ENCODE measurements at regions not wholly inside any gene's neighbourhood (a gene's known extent, or its start where the extent isn't known, plus 50 kb on each side); places are given as distances from the start of the nearest gene placed in this dataset.
"Not testable (repeated sequence)": the region's sequence is repeated elsewhere in the genome, so short reads cannot be mapped to it uniquely, and the experiment has no call there.

DNA sequence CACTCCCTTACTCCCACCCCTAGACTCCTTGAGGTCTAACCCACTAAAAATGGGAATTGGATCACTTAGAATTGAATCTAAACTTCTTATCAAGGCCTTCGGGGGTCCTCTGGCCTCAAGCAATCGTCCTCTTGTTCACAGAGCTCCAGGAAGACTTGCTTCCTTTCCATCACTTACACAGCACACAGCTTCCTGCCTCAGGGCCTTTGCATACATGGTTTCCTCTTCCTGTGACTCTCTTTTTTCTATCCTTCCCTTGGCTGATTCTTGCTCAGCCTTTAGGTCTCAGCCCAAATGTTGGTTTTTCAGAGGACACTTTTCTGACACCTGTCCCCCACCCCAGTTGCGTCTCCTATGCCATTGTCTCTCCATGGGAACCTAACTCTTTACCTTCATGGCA, 50.0 kb upstream of the ALDH1B1 start:
- no peak for DNase-seq

DNA sequence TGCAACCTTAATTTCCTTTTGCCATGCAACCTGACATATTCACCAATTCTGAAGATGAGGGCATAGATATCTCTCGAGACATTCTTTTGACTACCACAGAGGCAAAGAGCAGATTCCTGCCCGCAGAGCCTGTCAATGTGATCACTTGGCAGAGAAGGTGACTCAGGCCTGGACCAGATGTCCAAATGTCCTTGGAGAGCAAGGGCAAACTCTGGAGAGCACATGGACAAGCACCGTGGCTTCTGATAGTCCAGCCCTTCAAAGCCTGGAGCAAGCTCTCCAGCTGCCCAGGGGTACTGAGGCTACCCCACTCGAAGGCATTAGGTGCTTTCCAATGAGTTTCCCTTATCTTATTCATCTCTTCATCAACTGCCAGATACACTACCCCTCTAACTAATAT, 50.4 kb upstream of the ALDH1B1 start:
- no peak for DNase-seq

DNA sequence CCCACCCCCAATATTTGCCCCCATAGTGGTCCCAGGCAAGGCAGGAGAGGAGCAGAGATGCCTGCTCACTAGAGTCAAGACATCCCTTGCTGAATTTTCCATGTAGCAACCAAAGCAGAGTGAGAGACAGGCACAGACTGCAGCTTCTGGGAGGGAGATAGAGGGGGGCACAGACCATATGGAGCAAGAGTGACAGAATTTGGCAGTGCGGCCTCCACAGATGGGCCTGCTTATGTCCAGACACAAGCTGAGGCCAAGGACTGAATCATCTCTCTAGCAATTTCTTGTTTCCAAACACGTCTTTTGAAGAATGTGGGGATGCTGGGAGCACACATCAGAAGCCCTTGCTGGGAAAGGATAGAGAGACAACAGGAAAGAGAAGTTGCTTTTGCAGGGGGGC, 53.0 kb upstream of the ALDH1B1 start:
- no peak for DNase-seq

DNA sequence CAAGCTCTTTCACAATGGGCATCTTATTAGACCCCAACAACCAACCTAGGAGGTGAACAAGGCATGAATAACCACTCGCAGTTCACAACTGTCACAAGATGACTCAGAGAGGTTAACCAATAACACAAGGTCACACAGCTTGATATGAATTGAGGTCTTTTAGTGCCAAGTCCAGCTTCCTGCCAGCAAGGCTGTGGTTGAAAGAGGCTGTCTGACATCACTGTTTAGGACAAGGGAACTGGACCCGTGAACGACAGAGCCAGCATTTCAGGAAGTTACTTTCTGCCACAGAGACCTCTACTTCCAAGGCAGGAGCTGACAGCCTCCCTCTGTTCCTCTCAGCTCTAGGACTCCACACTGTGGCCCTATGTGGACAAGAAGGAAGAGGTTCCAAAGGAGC, 53.4 kb upstream of the ALDH1B1 start:
- no peak for DNase-seq

DNA sequence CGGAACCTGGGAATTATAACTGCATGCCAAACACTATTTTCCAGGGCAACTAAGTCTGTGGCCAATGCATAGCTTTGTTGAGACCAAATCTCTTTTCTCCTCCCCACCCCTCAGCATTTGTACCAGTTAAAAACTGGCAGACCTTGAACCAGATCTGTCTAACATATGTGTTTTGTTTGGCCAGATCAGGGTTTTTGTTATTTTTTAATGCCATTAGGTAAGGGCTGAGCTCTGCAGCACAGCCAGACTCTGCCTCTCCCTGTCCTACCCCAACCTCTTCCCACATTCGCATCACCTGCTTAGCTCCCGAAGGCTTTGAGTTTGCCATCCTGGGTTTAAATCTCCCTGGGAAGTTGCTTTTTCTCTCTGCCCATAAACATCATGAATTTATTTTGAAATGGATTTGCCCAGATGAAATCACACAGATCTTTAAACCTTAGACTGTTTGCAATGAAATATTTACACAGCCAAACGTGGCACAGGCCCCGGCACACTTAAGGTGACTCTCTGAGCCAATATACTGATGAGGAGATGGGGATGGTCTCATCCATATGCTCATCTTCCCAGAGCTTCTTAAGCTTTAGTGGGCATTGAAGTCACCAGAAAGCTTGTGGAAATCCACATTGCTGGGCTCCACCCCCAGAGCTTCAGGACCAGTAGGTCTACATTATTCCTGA, 54.0 kb upstream of the ALDH1B1 start:
- DNase-seq = no peak

DNA sequence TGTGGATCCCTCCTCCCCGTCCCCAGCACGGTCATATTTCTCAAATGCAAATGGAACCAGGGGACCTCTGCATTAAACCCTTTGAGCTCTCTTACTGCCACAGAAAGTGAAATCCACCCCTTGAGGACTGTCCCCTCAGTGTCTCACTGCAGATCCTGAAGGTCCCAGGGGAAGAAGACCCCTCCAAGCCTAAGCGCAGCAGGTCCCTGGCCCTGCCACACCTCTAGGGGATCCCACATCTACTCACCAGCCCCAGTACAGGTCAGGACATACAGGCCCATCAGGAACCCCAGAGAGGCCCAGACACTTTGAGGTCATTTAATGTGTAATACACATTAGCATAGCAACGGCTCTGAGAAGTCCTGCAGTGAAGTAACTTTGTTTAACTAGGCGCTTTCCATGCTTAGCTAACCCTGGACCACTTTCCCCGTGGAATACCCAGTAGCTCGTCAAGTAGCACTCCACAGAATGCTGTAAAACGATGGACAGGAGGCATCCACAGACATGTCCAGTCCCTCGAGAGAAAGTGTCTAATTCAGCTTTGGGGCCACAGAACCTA, 54.7 kb upstream of the ALDH1B1 start:
- DNase-seq = no peak

DNA sequence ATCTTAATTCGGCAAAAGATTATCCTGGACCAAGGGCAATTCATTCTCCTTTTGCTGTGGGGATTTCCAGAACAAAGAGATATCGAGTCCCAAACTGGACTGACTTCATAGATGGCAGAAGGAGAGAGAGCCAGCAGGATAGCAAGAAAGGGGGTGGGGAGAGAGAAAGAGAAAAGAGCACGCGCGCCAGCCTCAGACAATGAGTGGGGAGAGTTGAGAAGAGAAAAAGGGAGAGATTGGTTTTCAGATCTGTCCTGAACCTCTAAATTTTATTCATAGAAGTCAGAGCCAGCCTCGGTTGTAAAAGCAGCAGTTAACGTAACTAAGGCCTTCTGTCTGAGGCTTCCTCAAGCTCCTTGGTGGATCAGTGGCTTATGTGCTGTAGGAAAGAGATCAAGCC, 55.3 kb upstream of the ALDH1B1 start:
- no peak for DNase-seq

DNA sequence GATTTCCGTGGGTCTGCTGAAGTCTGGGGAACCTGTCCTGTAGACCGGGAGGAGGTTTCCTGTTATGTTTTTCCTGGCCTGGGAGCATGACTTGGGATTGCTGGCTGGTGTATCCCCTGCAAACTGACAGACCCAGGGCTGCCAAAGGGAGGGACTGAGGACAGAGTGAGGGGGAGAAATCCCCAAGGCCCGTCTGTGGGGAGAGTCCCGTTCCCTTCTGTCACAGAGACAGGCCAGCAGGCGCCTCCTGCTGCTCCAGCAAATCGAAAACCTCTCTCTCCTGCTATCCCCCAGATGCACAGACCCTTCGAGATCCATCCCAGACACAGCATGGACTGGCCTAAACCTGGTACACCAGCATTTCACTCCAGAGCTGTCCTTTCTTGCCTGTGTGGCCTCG, 56.2 kb upstream of the ALDH1B1 start:
- DNase-seq = no peak

DNA sequence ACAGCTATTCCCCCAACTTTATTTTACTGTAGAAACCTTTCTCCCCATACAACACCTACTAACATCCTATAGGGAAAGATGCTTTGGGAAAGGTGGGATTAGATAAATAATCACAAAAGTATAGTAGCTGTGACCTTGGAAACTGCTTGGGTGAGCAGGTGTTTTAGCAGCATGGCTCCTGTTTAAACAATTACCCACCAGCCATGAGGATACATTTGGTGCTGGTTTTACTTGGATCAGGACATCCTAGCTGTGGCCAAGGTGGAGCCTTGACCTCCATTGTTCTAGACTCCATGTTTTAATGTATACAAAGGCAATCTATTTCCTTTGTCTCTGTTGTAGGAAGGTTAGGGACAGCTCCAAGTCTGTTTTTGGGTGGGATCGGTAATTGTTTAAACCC, 56.8 kb upstream of the ALDH1B1 start:
- DNase-seq = no peak

DNA sequence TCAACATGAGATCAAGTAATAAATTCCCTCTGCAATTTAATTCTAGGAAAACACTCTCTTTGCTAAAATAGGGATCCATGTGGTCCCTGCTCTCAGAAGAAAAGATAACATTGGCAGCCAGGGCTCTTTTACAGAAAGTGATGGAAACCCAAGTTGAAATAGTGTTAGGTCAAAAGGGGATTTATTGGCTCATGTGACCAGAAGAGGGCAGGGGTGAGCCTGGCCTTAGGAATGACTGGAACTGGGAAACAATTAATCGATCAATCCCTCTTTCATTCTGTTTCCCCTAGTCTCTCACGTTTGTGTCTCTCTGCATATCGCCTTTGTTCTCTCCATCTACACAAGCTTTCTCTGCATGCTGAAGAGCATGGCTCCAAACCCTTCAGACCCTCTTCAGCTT, 58.3 kb upstream of the ALDH1B1 start:
- no peak for DNase-seq

DNA sequence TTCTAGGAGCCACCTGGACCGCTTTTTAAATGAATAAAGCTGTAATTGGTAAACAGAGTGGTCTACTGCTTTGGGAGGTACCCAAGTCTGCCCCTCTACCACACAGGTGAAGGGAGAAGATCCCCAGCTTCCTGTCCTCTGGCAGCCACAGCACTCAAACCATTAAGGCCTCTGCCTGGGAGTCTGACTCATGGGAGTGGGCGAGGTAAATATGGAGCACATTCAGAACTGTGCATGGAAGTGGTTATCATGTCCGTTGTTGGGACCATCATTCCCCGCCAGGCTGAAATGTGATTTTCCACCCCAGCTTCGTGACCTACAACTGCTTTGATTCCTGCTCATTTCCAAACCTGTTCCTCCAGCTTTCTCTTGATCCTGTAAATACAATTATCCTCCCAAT, 59.5 kb upstream of the ALDH1B1 start:
- no peak for DNase-seq

DNA sequence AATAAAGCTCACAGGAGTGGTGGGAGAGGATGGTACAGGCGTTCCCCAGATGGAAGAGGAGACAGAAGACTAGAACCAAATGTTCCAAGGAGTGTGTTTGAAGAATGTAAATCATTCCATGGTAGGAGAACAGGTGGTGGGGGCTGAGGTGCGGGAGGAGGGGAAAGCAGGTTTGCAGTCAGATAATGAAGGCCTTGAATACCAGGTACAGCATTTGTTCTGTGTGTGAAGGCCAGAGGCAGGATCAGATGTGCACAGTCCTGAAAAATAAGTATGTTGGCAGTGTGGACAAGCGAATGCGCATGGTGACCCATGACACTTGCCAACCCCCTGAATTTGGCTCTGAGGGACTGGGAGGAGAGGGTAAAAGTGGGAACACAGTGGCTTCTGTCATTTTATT, 59.9 kb upstream of the ALDH1B1 start:
- DNase-seq = no peak

DNA sequence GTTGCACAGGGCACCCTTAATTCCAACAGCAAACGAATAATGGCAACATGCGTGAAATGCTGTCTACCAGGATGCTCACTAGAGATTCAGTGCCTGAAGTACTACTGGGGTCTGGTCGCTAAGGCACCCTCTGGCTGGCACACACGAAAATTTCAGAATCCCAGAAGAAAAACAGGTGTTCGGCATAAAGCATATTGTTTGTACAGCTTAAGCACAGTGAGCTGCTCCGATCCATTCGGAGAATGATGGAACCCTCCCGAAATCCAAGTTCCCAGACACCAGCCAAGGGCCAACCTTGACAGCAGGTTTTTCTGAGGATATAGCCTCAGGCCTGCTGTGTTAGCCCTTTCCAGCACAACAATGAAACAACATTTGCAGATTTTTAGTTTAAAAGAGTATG, 61.4 kb upstream of the ALDH1B1 start:
- DNase-seq = no peak

DNA sequence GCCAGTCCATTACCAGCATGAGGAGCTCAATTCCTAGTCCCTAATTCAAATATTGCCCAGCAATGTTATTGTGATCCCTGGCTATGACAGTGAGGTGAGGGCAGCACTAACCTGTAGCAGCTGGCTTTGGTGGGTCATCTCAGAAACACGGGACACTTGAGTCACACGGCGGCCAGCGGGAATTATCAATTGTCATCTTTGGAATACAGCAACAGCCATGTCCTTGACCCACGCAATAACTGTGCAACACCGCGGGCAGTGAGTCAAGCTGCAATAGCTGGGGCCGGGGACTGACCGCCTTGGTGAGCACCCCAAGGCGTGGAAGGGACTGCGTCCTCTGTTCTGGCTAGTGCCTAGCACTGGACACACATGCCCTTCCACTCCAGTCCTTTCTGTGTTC, 62.5 kb upstream of the ALDH1B1 start:
- no peak for DNase-seq

DNA sequence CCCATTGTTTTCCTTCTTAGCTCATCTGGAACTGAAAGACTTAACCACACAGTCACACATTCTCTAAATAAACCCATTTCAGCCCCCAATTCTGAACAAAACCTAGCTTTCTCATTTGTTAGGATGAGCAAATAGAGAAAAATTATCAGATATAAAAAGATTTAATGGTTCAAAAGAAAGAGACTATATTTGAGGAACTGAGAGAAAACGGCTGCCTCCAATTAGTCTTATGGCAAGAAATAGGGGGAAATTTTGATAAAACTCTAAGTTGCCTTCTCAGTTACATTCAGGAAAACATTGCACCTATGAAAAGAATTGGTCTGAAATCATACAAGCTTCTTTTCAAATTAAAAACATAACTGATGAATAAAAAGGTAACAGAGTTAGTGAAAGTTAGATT, 63.7 kb upstream of the ALDH1B1 start:
- DNase-seq = no peak

DNA sequence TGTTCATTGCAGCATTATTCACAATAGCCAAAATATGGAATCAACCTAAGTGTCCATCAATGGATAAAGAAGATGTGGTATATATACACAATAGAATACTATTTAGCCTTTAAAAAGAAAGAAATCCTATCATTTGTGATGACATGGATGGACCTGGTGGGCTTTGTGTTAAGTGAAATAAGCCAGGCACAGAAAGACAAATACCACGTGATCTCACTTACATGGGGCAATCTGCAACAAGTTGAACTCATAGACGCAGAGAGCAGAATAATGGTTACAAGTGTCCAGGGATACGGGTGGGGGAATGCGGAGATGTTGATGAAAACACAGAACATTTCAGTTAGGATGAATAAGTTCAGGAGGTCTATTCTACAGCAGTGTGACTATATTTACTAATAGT, 66.4 kb upstream of the ALDH1B1 start:
- DNase-seq = no peak

DNA sequence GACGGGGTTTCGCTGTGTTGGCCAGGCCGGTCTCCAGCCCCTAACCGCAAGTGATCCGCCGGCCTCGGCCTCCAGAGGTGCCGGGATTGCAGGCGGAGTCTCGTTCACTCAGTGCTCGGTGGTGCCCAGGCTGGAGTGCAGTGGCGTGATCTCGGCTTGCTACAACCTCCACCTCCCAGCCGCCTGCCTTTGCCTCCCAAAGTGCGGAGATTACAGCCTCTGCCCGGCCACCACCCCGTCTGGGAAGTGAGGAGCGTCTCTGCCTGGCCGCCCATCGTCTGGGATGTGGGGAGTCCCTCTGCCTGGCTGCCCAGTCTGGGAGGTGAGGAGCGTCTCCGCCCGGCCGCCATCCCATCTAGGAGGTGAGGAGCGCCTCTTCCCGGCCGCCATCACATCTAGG, 68.3 kb upstream of the ALDH1B1 start:
- DNase-seq = not testable (repeated sequence)

DNA sequence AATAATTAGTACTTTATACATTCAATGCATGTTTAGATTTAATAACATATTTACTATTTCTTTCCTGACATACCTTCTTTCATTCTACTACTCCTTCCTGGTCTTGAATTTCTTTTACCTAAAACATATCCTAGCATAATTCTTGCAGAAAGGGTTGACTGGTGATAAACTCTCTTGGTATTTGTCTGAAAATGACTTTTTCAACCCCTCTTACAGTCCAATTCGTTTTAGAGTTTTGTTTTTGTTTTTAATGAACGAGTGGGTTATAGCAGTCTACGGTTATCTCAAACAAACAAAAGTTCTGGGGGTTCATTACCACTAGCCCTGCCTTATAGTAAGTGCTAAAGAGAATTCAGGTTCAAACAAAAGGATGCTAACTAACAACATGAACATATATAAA, 69.6 kb upstream of the ALDH1B1 start:
- no peak for DNase-seq

DNA sequence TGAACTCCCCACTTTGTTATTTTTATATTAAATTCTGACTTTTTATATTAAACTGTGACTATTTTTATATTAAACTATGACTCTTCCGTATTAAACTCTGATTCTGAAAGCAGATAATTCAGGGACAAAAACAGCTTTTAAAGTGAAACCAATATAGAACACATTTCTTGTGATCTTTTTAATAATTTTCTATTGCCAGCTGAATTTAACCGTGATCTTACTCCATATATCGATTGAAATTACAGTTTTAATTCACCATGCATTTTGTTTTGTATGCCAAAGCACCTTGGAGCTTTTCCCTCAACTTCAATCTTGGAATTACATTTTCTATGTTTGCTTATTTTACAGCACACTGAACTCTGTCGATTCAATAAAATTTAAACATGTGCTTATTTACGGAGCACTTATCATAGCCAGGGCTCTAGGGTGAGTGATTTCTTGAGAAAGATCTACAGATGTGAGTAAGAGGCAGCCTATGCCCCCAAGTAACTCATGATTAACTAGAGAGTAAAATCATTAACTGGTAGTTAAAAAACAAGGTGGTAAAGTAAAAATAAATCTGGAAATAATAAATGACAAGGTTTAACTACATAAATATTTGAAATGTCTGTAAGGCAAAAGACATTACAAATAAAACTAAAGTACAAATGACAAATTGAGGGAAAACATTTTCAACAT, 72.9 kb upstream of the ALDH1B1 start:
- no peak for DNase-seq

DNA sequence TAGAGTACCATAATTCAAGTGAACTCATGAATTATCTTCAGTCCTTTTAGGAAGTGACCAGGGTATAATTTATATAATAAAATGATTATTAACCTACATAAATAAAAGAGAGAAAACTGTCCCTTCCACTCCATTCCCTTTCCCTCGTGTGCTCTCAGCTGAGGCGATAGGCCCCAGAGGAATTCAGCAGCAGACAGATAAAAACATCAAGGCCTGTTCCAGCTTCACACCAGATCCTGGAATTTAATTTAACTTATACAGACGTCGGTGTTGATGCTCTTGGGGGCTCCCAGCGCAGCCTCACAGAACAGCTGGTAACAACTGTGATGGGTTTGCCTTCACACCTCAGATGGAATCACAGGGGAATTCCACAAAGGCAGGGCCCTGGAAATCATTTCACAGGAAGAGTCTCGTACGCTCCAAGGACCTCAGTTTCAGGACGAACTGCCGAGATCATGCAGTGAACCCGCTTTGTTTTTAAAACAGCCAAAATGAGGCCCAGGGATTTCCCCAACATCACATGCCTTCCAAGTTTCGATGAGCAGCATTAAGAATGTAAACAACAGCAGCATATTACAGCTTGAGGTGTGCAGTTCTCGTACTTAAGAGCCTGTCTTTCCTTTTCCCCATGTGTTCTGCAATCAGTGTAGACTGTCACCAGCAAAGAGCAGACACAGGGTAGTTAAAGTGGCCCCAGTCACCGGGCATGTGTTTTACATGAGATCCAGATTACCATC, 73.6 kb upstream of the ALDH1B1 start:
- DNase-seq = no peak

DNA sequence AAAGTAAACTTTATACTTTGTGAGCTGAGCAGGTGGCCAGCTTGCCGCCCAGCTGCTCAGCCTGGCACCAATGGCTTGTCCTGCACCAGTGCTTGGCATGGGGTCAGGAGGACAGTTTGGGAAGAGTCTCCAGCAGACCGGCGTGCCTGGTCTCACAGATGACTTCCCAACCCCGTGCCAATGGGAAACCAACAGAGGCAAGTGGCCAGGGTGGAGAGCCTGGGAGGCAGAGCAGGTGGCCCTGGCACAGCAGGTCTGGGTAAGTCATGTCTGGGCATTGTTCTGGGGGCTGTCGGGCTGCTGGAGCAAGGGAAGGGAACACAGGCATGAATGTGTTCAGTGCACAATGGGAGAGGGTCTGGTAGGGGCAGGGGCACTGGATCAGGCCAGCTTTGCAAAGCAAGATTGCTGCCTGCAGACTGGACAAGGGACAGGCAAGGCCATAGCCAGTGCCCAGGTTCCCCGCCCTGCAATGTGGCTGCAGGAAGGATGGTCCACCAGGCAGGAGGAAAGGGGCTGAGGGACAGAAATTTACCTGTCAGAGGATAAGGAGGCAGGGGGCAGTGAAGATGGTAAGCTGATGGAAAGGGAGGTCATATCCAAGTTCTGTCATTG, 76.2 kb upstream of the ALDH1B1 start:
- no peak for DNase-seq

DNA sequence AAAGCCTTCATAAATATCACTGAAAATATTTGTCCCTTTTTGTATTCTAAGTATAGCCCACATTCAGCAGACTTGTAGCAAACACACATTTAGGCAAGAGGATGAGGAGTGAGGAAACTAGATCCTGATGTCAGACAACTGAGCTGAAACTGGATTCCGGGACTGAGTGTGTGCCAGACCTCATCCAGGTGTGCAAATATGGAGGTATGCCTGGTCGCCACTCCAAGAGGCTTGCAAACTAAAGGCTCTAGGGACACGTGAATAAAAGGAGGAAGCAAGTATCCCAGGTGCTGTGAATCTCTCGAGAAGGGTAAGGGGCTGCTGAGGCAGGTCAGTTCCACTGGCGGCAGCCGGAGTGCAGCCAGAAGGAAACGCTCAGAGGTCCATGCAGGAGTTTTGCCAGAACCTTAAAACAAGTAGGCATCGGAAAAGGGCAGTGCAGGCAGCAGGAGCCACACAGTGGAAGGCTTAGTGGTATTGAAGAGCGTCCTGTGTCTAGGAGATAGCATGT, 77.4 kb upstream of the ALDH1B1 start:
- no peak for DNase-seq

DNA sequence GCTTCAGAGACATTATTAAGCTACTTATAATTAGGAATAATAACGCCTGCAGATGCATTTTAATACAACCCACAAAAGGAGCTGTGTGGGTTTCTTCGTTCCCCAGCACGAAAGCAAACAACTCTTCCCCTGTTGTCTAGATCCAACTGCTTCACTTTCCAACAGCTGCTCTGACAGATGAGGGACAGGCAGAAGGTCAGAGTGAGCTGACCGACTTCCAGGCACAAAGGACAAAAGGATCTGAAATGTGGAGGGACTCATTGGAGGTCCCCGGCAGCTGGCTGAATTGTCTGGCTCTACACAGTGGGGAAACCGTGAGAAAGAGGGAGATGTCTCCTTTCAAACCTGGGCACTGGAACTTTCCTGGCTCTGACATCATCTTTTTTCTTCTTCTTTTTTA, 79.1 kb upstream of the ALDH1B1 start:
- no peak for DNase-seq

Measured in NCI-H226 (cell line).